Nephron (organoid): ENCODE measurements at regions not wholly inside any gene's neighbourhood (a gene's known extent, or its start where the extent isn't known, plus 50 kb on each side); places are given as distances from the start of the nearest gene placed in this dataset.

Experiments
- H3K27ac Mint-ChIP-seq, 3 experiments: 2 replicates each; pipeline ENCODE4 v1.8.0; 2020; ENCODE audit warnings: mixed read lengths in 3 of 3, mild to moderate bottlenecking in 2 of 3, moderate library complexity in 1 of 3
- H3K27me3 Mint-ChIP-seq: 2 replicates; pipeline ENCODE4 v1.8.0; 2021; ENCODE audit warnings: low read depth, mild to moderate bottlenecking, moderate library complexity, mixed read lengths
- H3K36me3 Mint-ChIP-seq: 2 replicates; pipeline ENCODE4 v1.8.0; 2020; ENCODE audit warnings: low read depth, mixed read lengths
- H3K4me1 Mint-ChIP-seq: 2 replicates; pipeline ENCODE4 v1.8.0; 2020; ENCODE audit warnings: mixed read lengths
- H3K4me3 Mint-ChIP-seq, 3 experiments: 2 replicates each; pipeline ENCODE4 v1.8.0; 2020; ENCODE audit warnings: mild to moderate bottlenecking in 3 of 3, mixed read lengths in 3 of 3, moderate library complexity in 2 of 3
- H3K9me3 Mint-ChIP-seq: 2 replicates; pipeline ENCODE4 v1.8.0; 2020; ENCODE audit warnings: mixed read lengths
- TF ChIP-seq, protein P1 (sequence below), 3 experiments: fragments of 200-600 bp; sonication (generic); IDR thresholded peaks; one replicate each; pipeline ENCODE4 v1.5.0; 2021; ENCODE audit warnings: antibody characterized with exemption in 3 of 3; ENCODE audit not compliant: unreplicated experiment in 3 of 3

GRCh38 chr5:126195410-126196100, 227.7 kb upstream of the GRAMD2B start:
- peaks cover 10% of the 10 kb centered on the region for H3K4me1 Mint-ChIP-seq
- TF ChIP-seq, protein P1, sequence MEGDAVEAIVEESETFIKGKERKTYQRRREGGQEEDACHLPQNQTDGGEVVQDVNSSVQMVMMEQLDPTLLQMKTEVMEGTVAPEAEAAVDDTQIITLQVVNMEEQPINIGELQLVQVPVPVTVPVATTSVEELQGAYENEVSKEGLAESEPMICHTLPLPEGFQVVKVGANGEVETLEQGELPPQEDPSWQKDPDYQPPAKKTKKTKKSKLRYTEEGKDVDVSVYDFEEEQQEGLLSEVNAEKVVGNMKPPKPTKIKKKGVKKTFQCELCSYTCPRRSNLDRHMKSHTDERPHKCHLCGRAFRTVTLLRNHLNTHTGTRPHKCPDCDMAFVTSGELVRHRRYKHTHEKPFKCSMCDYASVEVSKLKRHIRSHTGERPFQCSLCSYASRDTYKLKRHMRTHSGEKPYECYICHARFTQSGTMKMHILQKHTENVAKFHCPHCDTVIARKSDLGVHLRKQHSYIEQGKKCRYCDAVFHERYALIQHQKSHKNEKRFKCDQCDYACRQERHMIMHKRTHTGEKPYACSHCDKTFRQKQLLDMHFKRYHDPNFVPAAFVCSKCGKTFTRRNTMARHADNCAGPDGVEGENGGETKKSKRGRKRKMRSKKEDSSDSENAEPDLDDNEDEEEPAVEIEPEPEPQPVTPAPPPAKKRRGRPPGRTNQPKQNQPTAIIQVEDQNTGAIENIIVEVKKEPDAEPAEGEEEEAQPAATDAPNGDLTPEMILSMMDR (IDR thresholded peaks at IDR 0.05; ENCODE audit: unreplicated experiment in 3 of 3): no peak
- peaks cover 3% of the 10 kb centered on the region for H3K27me3 Mint-ChIP-seq
- no peak overlapping the region for H3K4me3 Mint-ChIP-seq
- peak overlapping the region in 1 of 3 experiments; percentile 3 for H3K27ac Mint-ChIP-seq
- H3K36me3 Mint-ChIP-seq: no peaks in the 10 kb centered on the region
- no peaks in the 10 kb centered on the region for H3K9me3 Mint-ChIP-seq

GRCh38 chr5:126198531-126198930, 224.7 kb upstream of the GRAMD2B start:
- peaks cover 6% of the 10 kb centered on the region for H3K4me1 Mint-ChIP-seq
- H3K27ac Mint-ChIP-seq: peak overlapping the region in 1 of 3 experiments; percentile 41
- TF ChIP-seq, protein P1 (IDR thresholded peaks at IDR 0.05; ENCODE audit: unreplicated experiment in 3 of 3): no peak

GRCh38 chr5:126199467-126199866, 223.7 kb upstream of the GRAMD2B start:
- peaks cover 7% of the 10 kb centered on the region for H3K9me3 Mint-ChIP-seq
- no peak overlapping the region for H3K4me3 Mint-ChIP-seq
- no peaks in the 10 kb centered on the region for H3K36me3 Mint-ChIP-seq
- TF ChIP-seq, protein P1 (IDR thresholded peaks at IDR 0.05; ENCODE audit: unreplicated experiment in 3 of 3): no peak
- H3K27ac Mint-ChIP-seq: no peak overlapping the region
- peaks cover 3% of the 10 kb centered on the region for H3K27me3 Mint-ChIP-seq
- H3K4me1 Mint-ChIP-seq: peaks cover 6% of the 10 kb centered on the region

More at GRCh38 chr5:126198531-126198930, 224.7 kb upstream of the GRAMD2B start:
- Mint-ChIP-seq H3K36me3 (no peaks in the 10 kb centered on the region), H3K9me3 (peaks cover 7% of the 10 kb centered on the region), H3K4me3 (no peak overlapping the region), H3K27me3 (peaks cover 3% of the 10 kb centered on the region)

DNA sequence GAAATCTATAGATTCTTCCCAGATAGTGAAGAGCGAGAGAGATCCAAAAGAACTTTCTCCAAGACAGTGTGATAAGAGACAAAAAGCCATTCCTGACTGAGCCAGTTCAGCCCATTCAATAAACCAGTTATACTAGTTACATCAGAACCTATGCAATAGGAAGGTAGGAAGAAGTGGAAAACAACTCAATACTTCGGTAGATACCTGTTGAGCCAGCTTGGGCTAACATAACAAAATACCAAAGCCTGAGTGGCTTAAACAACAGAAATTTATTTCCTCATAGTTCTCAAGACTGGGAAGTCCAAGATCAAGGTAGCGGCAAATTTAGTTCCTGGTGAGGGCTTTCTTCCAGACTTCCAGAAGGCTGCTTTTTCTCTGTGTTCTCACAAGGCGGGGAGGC, 214.5 kb upstream of the GRAMD2B start:
- no peaks in the 10 kb centered on the region for H3K27me3 Mint-ChIP-seq
- no peaks in the 10 kb centered on the region for H3K4me1 Mint-ChIP-seq
- TF ChIP-seq, protein P1 (IDR thresholded peaks at IDR 0.05; ENCODE audit: unreplicated experiment in 3 of 3): no peak
- H3K9me3 Mint-ChIP-seq: peaks cover 30% of the 10 kb centered on the region
- no peak overlapping the region for H3K27ac Mint-ChIP-seq
- H3K36me3 Mint-ChIP-seq: peaks cover 5% of the 10 kb centered on the region
- H3K4me3 Mint-ChIP-seq: no peak overlapping the region

DNA sequence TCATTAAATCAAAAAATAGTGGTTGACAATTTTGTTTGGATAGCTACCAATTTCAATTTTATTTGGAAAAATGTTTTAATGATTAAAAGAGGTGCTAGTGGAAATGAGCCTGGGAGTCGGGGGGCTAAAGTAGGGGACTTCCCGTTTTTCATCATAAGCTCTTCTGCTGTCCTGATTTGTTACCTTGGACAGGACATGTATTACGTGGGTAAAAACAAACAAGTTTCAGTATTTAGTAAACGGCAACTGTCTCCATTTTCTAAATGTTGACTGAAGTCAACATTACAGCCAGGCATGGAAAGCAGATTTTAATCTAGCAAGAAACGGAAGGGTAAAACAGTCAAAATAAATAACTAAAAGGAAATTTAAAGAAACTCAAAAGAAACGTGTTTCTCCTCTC, 212.3 kb upstream of the GRAMD2B start:
- Mint-ChIP-seq H3K9me3 (peaks cover 17% of the 10 kb centered on the region), H3K4me1 (no peaks in the 10 kb centered on the region)
- TF ChIP-seq, protein P1 (IDR thresholded peaks at IDR 0.05; ENCODE audit: unreplicated experiment in 3 of 3): no peak

GRCh38 chr5:126219616-126220015, 203.6 kb upstream of the GRAMD2B start:
- TF ChIP-seq, protein P1 (IDR thresholded peaks at IDR 0.05; ENCODE audit: unreplicated experiment in 3 of 3): no peak
- H3K4me1 Mint-ChIP-seq: no peaks in the 10 kb centered on the region
- H3K27me3 Mint-ChIP-seq: no peaks in the 10 kb centered on the region
- H3K9me3 Mint-ChIP-seq: peaks cover 27% of the 10 kb centered on the region
- H3K36me3 Mint-ChIP-seq: peaks cover 7% of the 10 kb centered on the region
- H3K27ac Mint-ChIP-seq: no peak overlapping the region
- no peak overlapping the region for H3K4me3 Mint-ChIP-seq

More for the DNA sequence above, 212.3 kb upstream of the GRAMD2B start:
- H3K27ac Mint-ChIP-seq: no peak overlapping the region
- no peaks in the 10 kb centered on the region for H3K36me3 Mint-ChIP-seq
- no peaks in the 10 kb centered on the region for H3K27me3 Mint-ChIP-seq
- no peak overlapping the region for H3K4me3 Mint-ChIP-seq
